Mesothelial cell of epicardium (in vitro differentiated cells): ENCODE measurements at regions not wholly inside any gene's neighbourhood (a gene's known extent, or its start where the extent isn't known, plus 50 kb on each side); places are given as distances from the start of the nearest gene placed in this dataset.

Experiments
- DNase-seq, 2 experiments: peaks; one replicate each; pipeline ENCODE4 v3.0.0; 2021; ENCODE audit warnings: low spot score in 2 of 2; ENCODE audit not compliant: unreplicated experiment in 2 of 2
- H3K27ac Mint-ChIP-seq: 2 replicates; pipeline ENCODE4 v1.8.0; 2021; ENCODE audit warnings: mixed read lengths
- H3K27me3 Mint-ChIP-seq: 2 replicates; pipeline ENCODE4 v1.8.0; 2021; ENCODE audit warnings: low read depth, mixed read lengths
- H3K36me3 Mint-ChIP-seq: 2 replicates; pipeline ENCODE4 v1.8.0; 2021; ENCODE audit warnings: mixed read lengths
- H3K4me1 Mint-ChIP-seq: 2 replicates; pipeline ENCODE4 v1.8.0; 2021; ENCODE audit warnings: mixed read lengths
- H3K4me3 Mint-ChIP-seq: 2 replicates; pipeline ENCODE4 v1.8.0; 2021; ENCODE audit warnings: mild to moderate bottlenecking, moderate library complexity, mixed read lengths
- H3K9me3 Mint-ChIP-seq: 2 replicates; pipeline ENCODE4 v1.8.0; 2021; ENCODE audit warnings: mixed read lengths
- CTCF ChIP-seq: fragments of 200-600 bp; sonication (generic); IDR thresholded peaks from one replicate; pipeline ENCODE4 v1.5.0; 2021; ENCODE audit warnings: antibody characterized with exemption; ENCODE audit not compliant: unreplicated experiment

GRCh38 chr14:105861985-105862465 is 335.6 kb downstream of the TMEM121 start:
- Mint-ChIP-seq H3K36me3 (peaks cover 1% of the 10 kb centered on the region), H3K4me3 (no peak overlapping the region), H3K27me3 (no peaks in the 10 kb centered on the region), H3K9me3 (peaks cover 26% of the 10 kb centered on the region), H3K27ac (no peak overlapping the region), H3K4me1 (no peaks in the 10 kb centered on the region)
- no peak for DNase-seq
- no peak for TF ChIP-seq CTCF

GRCh38 chr14:105862581-105863239 is 336.3 kb downstream of the TMEM121 start:
- peaks cover 1% of the 10 kb centered on the region for H3K36me3 Mint-ChIP-seq

GRCh38 chr14:105863296-105864108 is 337.1 kb downstream of the TMEM121 start:
- Mint-ChIP-seq H3K27me3 (no peaks in the 10 kb centered on the region), H3K4me3 (no peak overlapping the region), H3K27ac (no peak overlapping the region), H3K4me1 (no peaks in the 10 kb centered on the region), H3K36me3 (peaks cover 1% of the 10 kb centered on the region), H3K9me3 (peaks cover 28% of the 10 kb centered on the region)
- TF ChIP-seq CTCF: no peak
- peak; percentile 5 to 27 for DNase-seq

More at GRCh38 chr14:105862581-105863239, 336.3 kb downstream of the TMEM121 start:
- H3K4me1 Mint-ChIP-seq: no peaks in the 10 kb centered on the region
- no peak overlapping the region for H3K4me3 Mint-ChIP-seq
- H3K27ac Mint-ChIP-seq: no peak overlapping the region
- H3K27me3 Mint-ChIP-seq: no peaks in the 10 kb centered on the region
- peak in 1 of 2 experiments; percentile 14 for DNase-seq
- H3K9me3 Mint-ChIP-seq: peaks cover 26% of the 10 kb centered on the region
- no peak for TF ChIP-seq CTCF

- H3K36me3 Mint-ChIP-seq: peaks cover 4% of the 10 kb centered on the region
- H3K27ac Mint-ChIP-seq: no peak overlapping the region
- H3K9me3 Mint-ChIP-seq: peaks cover 34% of the 10 kb centered on the region
- no peaks in the 10 kb centered on the region for H3K27me3 Mint-ChIP-seq
- H3K4me1 Mint-ChIP-seq: no peaks in the 10 kb centered on the region
- H3K4me3 Mint-ChIP-seq: no peak overlapping the region
- TF ChIP-seq CTCF: no peak
- peak; percentile 5 to 19 for DNase-seq
Observed at GRCh38 chr14:105864116-105864515, 337.7 kb downstream of the TMEM121 start.

GRCh38 chr14:105864651-105865265 is 338.4 kb downstream of the TMEM121 start:
- no peak for TF ChIP-seq CTCF
- peak; percentile 16 to 21 for DNase-seq
- peaks cover 4% of the 10 kb centered on the region for H3K36me3 Mint-ChIP-seq
- no peaks in the 10 kb centered on the region for H3K4me1 Mint-ChIP-seq
- no peaks in the 10 kb centered on the region for H3K27me3 Mint-ChIP-seq
- peaks cover 40% of the 10 kb centered on the region for H3K9me3 Mint-ChIP-seq
- H3K4me3 Mint-ChIP-seq: no peak overlapping the region
- H3K27ac Mint-ChIP-seq: no peak overlapping the region
